Activated naive CD4-positive, alpha-beta T cell treated with anti-CD3 and anti-CD28 coated beads, Interleukin-2, amount 50 U/mL, for 72 hours (primary cell): ENCODE measurements at regions not wholly inside any gene's neighbourhood (a gene's known extent, or its start where the extent isn't known, plus 50 kb on each side); places are given as distances from the start of the nearest gene placed in this dataset.

Experiments used
- ATAC-seq, 2 donors: fragments of 150-1000 bp; cut with Tn5 transposase; 2 replicates each; pipeline ENCODE4 v1.10.0; 2021; ENCODE audit warnings: mild to moderate bottlenecking in 2 of 2, moderate library complexity in 2 of 2
- DNase-seq, 2 donors: peaks; one replicate each; pipeline ENCODE4 v3.0.0; 2021 to 2022; ENCODE audit warnings: low spot score in 2 of 2
- H3K27ac Mint-ChIP-seq, 2 donors: one replicate each; pipeline ENCODE4 v1.8.0; 2022; ENCODE audit warnings: mild to moderate bottlenecking in 2 of 2, mixed read lengths in 2 of 2
- H3K36me3 Mint-ChIP-seq, 2 donors: one replicate each; pipeline ENCODE4 v1.8.0; 2022; ENCODE audit warnings: mixed read lengths in 2 of 2
- H3K9me3 Mint-ChIP-seq, 2 donors: one replicate each; pipeline ENCODE4 v1.8.0; 2022; ENCODE audit warnings: mixed read lengths in 2 of 2

DNA sequence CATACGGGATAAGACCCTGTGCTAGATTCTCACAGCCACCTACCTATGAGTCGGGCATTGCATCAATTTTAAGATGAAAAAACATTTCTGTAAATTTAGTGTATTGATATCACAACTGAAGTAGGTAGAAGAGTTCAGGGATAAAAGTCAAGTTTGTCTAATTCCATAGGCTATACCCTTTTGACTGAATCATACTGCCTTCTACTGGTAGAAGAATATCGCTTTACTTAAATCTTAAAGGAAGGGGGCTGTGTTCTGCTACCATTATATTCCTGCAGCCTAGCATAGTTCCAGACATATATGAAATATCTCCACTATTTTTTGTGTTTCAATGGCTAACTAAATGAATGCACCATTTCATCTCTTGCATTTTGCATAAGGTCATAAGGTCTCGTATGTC is 1128.6 kb downstream of the CDH8 start:
- Mint-ChIP-seq H3K9me3 (peaks cover 19% of the 10 kb centered on the region in 2 donors), H3K27ac (no peak overlapping the region), H3K36me3 (peaks cover 0 to 6% of the 10 kb centered on the region in 2 donors)
- no peak for ATAC-seq
- DNase-seq = no peak

DNA sequence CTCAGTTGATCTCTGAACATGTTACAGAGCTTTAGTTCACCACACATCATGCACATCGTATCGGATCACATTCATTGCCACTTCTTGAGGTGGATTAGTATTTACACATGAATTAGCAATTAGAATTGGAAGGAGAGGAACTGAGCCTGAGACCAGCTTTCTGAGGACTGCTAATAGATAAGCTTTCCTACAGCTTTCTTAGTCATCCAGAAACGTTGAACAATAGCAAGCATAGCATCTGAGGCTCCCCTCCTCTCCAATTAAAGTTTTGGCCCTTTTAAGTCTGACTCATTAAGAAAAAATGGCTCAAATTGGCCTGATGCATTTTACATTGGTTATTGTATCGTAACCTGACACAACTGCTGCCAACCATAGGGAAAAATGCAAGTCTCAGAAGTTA is 1130.4 kb downstream of the CDH8 start:
- Mint-ChIP-seq H3K9me3 (peaks cover 17 to 18% of the 10 kb centered on the region in 2 donors), H3K36me3 (peaks cover 0 to 6% of the 10 kb centered on the region in 2 donors), H3K27ac (no peak overlapping the region)
- no peak for ATAC-seq
- no peak for DNase-seq

- Mint-ChIP-seq H3K27ac (no peak overlapping the region), H3K9me3 (peaks cover 11 to 17% of the 10 kb centered on the region in 2 donors), H3K36me3 (no peaks in the 10 kb centered on the region)
- DNase-seq (no peak), ATAC-seq (no peak)
Measured at GRCh38 chr16:60902114-60902513, 1134.1 kb downstream of the CDH8 start.

- DNase-seq (no peak), ATAC-seq (no peak)
- Mint-ChIP-seq H3K36me3 (no peaks in the 10 kb centered on the region), H3K27ac (no peak overlapping the region), H3K9me3 (peaks cover 10% of the 10 kb centered on the region in 2 donors)
Measured at GRCh38 chr16:60882816-60883215, 1153.4 kb downstream of the CDH8 start.

DNA sequence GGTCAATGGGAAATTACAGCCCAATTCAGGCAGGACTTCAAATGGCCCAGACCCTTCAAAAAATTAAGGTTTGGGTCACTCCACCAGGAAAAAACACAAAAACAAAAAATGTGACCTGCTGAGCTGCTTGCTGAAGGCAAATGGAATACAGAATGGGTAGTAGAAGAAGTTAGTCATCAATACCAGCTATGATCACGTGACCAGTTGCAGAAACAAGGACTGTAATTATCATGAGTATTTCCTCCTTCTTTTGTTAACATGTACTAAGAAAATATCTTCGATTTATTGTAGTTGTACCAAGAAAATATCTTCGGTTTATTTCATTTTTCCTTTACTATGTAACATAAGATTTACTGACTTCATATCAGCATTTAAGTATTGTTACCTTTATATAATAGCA is 1183.6 kb downstream of the CDH8 start:
- ATAC-seq (no peak), DNase-seq (no peak)
- Mint-ChIP-seq H3K27ac (no peak overlapping the region), H3K9me3 (peaks cover 5 to 25% of the 10 kb centered on the region in 2 donors), H3K36me3 (no peaks in the 10 kb centered on the region)

DNA sequence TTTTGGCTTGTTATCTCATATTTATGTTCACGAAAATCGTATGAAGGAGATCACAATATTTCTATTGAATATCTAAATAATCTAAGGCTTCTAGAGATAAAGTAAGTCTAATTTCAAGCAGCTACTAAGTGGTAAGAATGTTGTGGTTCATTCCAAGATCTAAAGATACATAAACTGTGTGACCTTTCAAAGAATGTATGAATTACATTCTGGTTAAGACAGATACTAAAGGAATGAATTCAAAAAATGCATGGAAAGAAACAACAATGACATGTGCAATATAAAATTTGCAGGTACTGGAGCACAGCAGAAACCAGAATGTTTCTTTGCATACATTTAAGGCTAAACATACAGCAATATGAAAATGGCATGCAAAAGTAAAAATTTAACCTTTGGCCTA is 1214.6 kb downstream of the CDH8 start:
- ATAC-seq = no peak
- H3K9me3 Mint-ChIP-seq = peaks cover 10 to 20% of the 10 kb centered on the region in 2 donors

GRCh38 chr16:60820361-60820760 is 1215.9 kb downstream of the CDH8 start:
- Mint-ChIP-seq H3K36me3 (peaks cover 0 to 4% of the 10 kb centered on the region in 2 donors), H3K9me3 (peaks cover 12 to 20% of the 10 kb centered on the region in 2 donors), H3K27ac (no peak overlapping the region)
- ATAC-seq (no peak), DNase-seq (no peak)

More for the DNA sequence above, 1214.6 kb downstream of the CDH8 start:
- H3K36me3 Mint-ChIP-seq = peaks cover 0 to 4% of the 10 kb centered on the region in 2 donors
- H3K27ac Mint-ChIP-seq = no peak overlapping the region
- no peak for DNase-seq

DNA sequence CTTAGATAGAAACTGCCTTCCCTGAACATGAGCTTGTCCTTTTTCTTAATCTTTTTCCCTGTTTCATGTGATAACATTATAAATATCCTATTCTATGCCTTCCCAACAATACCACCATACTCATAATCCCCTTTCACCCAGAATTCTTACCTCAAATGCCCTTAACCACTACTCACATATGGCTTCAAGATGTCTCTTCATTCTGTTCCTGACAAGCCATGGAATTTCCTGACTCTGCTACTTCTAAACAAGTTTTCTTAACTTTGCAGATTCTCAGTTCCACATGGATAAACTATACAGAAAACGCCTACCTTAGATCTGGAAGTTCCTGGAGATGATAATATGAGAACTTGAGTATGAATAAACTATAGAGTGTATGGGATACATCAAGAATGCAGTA is 1217.8 kb downstream of the CDH8 start:
- Mint-ChIP-seq H3K9me3 (peaks cover 5 to 15% of the 10 kb centered on the region in 2 donors), H3K36me3 (peaks cover 0 to 4% of the 10 kb centered on the region in 2 donors), H3K27ac (no peak overlapping the region)
- ATAC-seq (no peak), DNase-seq (no peak)

GRCh38 chr16:60816461-60816860 is 1219.8 kb downstream of the CDH8 start:
- no peak for ATAC-seq
- no peak for DNase-seq
- H3K36me3 Mint-ChIP-seq = peaks cover 0 to 3% of the 10 kb centered on the region in 2 donors
- H3K27ac Mint-ChIP-seq = no peak overlapping the region
- peaks cover 3 to 5% of the 10 kb centered on the region in 2 donors for H3K9me3 Mint-ChIP-seq

DNA sequence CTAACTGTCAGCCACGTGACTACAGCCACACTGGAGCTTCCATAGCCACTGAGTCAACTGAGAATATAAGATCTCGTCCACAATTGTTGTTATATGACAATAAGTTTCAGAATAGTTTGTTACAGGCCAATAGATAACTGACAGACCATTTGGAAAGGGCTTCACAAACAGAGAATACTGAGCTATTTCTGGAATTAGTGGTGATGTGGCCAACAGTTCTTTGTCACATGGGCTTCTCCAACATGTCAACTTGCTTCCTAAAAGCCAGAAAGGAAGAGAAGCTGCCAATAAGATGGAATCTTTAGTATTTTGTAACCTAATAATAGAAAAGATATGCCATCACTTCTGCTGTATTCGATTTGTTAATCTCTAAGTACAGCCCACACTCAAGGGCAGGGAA is 1220.4 kb downstream of the CDH8 start:
- DNase-seq = no peak
- no peak overlapping the region for H3K27ac Mint-ChIP-seq
- no peaks in the 10 kb centered on the region for H3K36me3 Mint-ChIP-seq
- ATAC-seq = no peak
- H3K9me3 Mint-ChIP-seq = peaks cover 2 to 3% of the 10 kb centered on the region in 2 donors

DNA sequence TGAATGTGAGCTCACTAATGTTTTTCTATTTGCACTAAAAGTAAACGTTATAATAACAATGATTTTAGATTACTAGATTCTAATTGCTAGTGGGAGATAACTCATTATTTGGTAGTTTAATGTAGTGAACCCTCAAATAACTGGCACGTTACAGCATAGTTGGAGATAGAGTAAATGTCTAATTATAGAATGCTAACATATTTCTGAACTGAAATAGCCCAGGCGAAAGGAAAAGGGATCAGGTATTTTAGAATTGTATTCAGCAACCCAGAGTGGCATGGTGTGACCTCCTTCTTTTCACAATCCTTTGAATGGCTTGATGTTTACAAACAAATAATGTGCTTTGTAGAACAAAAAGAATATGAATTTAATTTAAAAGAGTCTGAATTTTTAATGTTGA is 1221.2 kb downstream of the CDH8 start:
- Mint-ChIP-seq H3K36me3 (no peaks in the 10 kb centered on the region), H3K27ac (no peak overlapping the region)

DNA sequence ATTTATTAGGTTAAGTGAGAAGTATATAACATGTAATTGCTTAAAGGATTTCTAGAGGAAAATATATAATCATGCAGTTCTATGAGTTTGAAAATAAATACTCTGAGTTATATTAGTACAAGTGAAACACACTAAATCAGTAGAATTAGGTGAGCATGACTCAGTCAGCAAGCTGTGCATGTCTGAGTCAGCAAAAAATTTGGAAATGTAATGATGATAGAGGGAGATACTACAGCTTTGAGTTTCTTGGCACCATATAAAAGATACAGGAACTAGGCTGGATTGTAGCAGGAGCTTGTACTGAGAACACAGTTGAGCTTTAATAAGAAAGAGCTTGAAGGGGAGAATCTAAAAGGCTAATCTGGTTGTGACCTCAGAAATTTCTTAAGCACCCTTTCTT is 1224.6 kb downstream of the CDH8 start:
- no peaks in the 10 kb centered on the region for H3K36me3 Mint-ChIP-seq
- no peak for DNase-seq
- no peak for ATAC-seq
- H3K9me3 Mint-ChIP-seq = peaks cover 8 to 16% of the 10 kb centered on the region in 2 donors
- H3K27ac Mint-ChIP-seq = no peak overlapping the region

More for the DNA sequence above, 1221.2 kb downstream of the CDH8 start:
- H3K9me3 Mint-ChIP-seq = peaks cover 0 to 2% of the 10 kb centered on the region in 2 donors
- ATAC-seq (no peak), DNase-seq (no peak)

DNA sequence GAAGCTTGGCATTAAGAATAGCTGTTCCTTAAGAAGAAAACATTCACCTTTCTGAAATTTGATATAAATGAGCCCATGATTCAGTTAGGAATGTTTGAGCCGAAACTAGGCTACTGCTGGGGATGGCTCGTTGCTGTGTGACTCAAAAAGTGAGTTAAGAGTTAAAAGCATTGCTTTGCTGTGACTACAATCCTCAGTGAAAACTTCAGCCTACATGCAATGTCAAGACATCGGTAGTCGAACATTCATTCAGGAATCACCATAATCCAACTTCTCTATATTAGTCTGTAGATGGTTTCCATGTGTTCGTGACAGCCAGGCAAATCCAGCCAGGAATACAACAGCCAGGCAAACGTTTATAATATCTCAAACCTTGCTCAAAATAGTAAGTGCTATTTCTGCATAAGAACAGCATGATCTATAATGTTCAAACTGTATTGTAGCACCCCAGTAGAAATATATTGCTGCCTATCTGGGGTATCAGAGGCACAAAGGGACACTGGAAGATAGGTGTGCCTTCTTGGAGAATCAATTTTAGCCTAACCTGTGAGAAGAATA is 1225.1 kb downstream of the CDH8 start:
- H3K27ac Mint-ChIP-seq = no peak overlapping the region
- DNase-seq (no peak), ATAC-seq (no peak)
- H3K36me3 Mint-ChIP-seq = no peaks in the 10 kb centered on the region
- H3K9me3 Mint-ChIP-seq = peaks cover 7 to 16% of the 10 kb centered on the region in 2 donors

GRCh38 chr16:60810250-60810649 is 1226.0 kb downstream of the CDH8 start:
- ATAC-seq = no peak
- H3K36me3 Mint-ChIP-seq = no peaks in the 10 kb centered on the region
- peaks cover 10 to 16% of the 10 kb centered on the region in 2 donors for H3K9me3 Mint-ChIP-seq
- no peak for DNase-seq
- no peak overlapping the region for H3K27ac Mint-ChIP-seq

GRCh38 chr16:60792437-60792836 is 1243.8 kb downstream of the CDH8 start:
- Mint-ChIP-seq H3K27ac (no peak overlapping the region), H3K36me3 (no peaks in the 10 kb centered on the region), H3K9me3 (peaks cover 15 to 20% of the 10 kb centered on the region in 2 donors)
- no peak for DNase-seq
- ATAC-seq = no peak

GRCh38 chr16:60788631-60789030 is 1247.6 kb downstream of the CDH8 start:
- no peak for ATAC-seq
- Mint-ChIP-seq H3K27ac (no peak overlapping the region), H3K36me3 (no peaks in the 10 kb centered on the region), H3K9me3 (peaks cover 10 to 24% of the 10 kb centered on the region in 2 donors)
- DNase-seq = no peak

DNA sequence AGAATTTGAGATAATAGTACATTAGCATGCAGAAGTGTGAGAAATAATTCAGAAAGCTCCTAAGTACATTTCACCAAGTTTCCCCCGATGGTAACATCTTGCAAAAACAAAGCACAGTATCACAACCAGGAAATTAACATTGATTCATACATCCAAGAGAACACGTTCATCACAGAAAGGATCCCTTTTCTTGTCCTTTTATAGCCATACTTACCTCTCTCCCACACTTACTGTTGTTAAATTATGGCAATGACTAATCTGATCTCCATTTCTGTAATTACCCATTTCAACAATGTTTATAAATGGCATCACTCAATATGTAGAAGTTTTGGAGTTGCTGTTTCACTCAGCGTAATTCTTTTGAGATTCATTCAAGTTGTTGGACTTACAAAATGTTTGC is 1260.0 kb downstream of the CDH8 start:
- ATAC-seq (no peak), DNase-seq (no peak)
- Mint-ChIP-seq H3K36me3 (peaks cover 0 to 5% of the 10 kb centered on the region in 2 donors), H3K27ac (no peak overlapping the region), H3K9me3 (peaks cover 22 to 27% of the 10 kb centered on the region in 2 donors)

- ATAC-seq (no peak), DNase-seq (no peak)
- no peak overlapping the region for H3K27ac Mint-ChIP-seq
- peaks cover 15 to 26% of the 10 kb centered on the region in 2 donors for H3K9me3 Mint-ChIP-seq
- peaks cover 0 to 5% of the 10 kb centered on the region in 2 donors for H3K36me3 Mint-ChIP-seq
Measured at GRCh38 chr16:60771138-60771537, 1265.1 kb downstream of the CDH8 start.
